Smooth muscle cell (in vitro differentiated cells): ENCODE measurements at regions not wholly inside any gene's neighbourhood (a gene's known extent, or its start where the extent isn't known, plus 50 kb on each side); places are given as distances from the start of the nearest gene placed in this dataset.

Experiments used
- DNase-seq: peaks from one replicate; lab custom pipeline; 2025; ENCODE audit not compliant: unreplicated experiment; lab: John Stamatoyannopoulos, UW
- H2AFZ ChIP-seq: fragments of 200-600 bp; sonication (generic); 2 replicates; pipeline ENCODE4 v1.6.0; 2016; ENCODE audit warnings: antibody characterized with exemption, low read depth, mild to moderate bottlenecking
- H3F3A ChIP-seq: fragments of 200-600 bp; sonication (generic); 2 replicates; pipeline ENCODE4 v1.6.0; 2017; ENCODE audit warnings: antibody characterized with exemption, low read depth
- H3K27ac ChIP-seq: fragments of 200-600 bp; sonication (generic); 2 replicates; pipeline ENCODE4 v1.5.1; 2016; ENCODE audit warnings: low read depth, mild to moderate bottlenecking
- H3K27me3 ChIP-seq: fragments of 200-600 bp; sonication (generic); 2 replicates; pipeline ENCODE4 v1.6.1; 2016; ENCODE audit warnings: low read depth, mild to moderate bottlenecking
- H3K36me3 ChIP-seq: fragments of 200-600 bp; sonication (generic); 2 replicates; pipeline ENCODE4 v1.5.1; 2016; ENCODE audit warnings: low read depth
- H3K4me1 ChIP-seq: fragments of 200-600 bp; sonication (generic); 2 replicates; pipeline ENCODE4 v1.5.1; 2016; ENCODE audit warnings: low read depth
- H3K4me2 ChIP-seq: fragments of 200-600 bp; sonication (generic); 2 replicates; pipeline ENCODE4 v1.6.0; 2016; ENCODE audit warnings: mild to moderate bottlenecking
- H3K4me3 ChIP-seq: fragments of 200-600 bp; sonication (generic); 2 replicates; pipeline ENCODE4 v1.5.1; 2016; ENCODE audit warnings: mild to moderate bottlenecking
- H3K79me2 ChIP-seq: fragments of 200-600 bp; sonication (generic); 2 replicates; pipeline ENCODE4 v1.6.0; 2016; ENCODE audit warnings: low read depth, mild to moderate bottlenecking
- H3K9ac ChIP-seq: fragments of 200-600 bp; sonication (generic); 2 replicates; pipeline ENCODE4 v1.6.0; 2016; ENCODE audit warnings: low read depth
- H3K9me3 ChIP-seq: fragments of 200-600 bp; sonication (generic); replicated peaks from 2 replicates; pipeline ENCODE4 v1.5.1; 2016; ENCODE audit warnings: low read depth
- H4K20me1 ChIP-seq: fragments of 200-600 bp; sonication (generic); 2 replicates; pipeline ENCODE4 v1.6.0; 2016; ENCODE audit warnings: low read depth
- CTCF ChIP-seq: fragments of 200-600 bp; sonication (generic); IDR thresholded peaks from 2 replicates; pipeline ENCODE4 v1.5.1; 2017; ENCODE audit warnings: borderline replicate concordance, mild to moderate bottlenecking, antibody characterized with exemption; ENCODE audit not compliant: insufficient read depth, poor library complexity, severe bottlenecking
- WGBS: methylation state at CpG from one replicate; pipeline ENCODE4 v1.1.7; 2016; ENCODE audit warnings: low lambda C conversion rate; 5-methylcytosine and 5-hydroxymethylcytosine counted together

GRCh38 chr6:12522347-12522746 lies 194.2 kb upstream of the PHACTR1 start:
- H2AFZ ChIP-seq: no peak overlapping the region
- H3K36me3 ChIP-seq: no peaks in the 10 kb centered on the region
- no peak for DNase-seq
- no peaks in the 10 kb centered on the region for H3K9me3 ChIP-seq
- H3K4me3 ChIP-seq: no peak overlapping the region
- H3K9ac ChIP-seq: no peak overlapping the region
- WGBS: 30% methylated on average over 1 of the region's 1 CpG
- H3F3A ChIP-seq: no peaks in the 10 kb centered on the region
- no peaks in the 10 kb centered on the region for H3K4me1 ChIP-seq
- H3K79me2 ChIP-seq: no peaks in the 10 kb centered on the region
- no peak overlapping the region for H3K27ac ChIP-seq
- no peak for TF ChIP-seq CTCF
- H3K27me3 ChIP-seq: no peaks in the 10 kb centered on the region
- H4K20me1 ChIP-seq: no peaks in the 10 kb centered on the region
- no peak overlapping the region for H3K4me2 ChIP-seq

GRCh38 chr6:12523726-12524125 lies 192.8 kb upstream of the PHACTR1 start:
- peaks cover 8% of the 10 kb centered on the region for H3K4me1 ChIP-seq
- H3K9me3 ChIP-seq: no peaks in the 10 kb centered on the region
- WGBS: 89% methylated on average over 1 of the region's 1 CpG
- no peak for DNase-seq
- H3K36me3 ChIP-seq: no peaks in the 10 kb centered on the region
- TF ChIP-seq CTCF: no peak
- no peaks in the 10 kb centered on the region for H3K79me2 ChIP-seq
- no peaks in the 10 kb centered on the region for H3F3A ChIP-seq
- H3K27me3 ChIP-seq: peaks cover 2% of the 10 kb centered on the region
- no peak overlapping the region for H3K4me3 ChIP-seq
- H3K4me2 ChIP-seq: no peak overlapping the region
- H2AFZ ChIP-seq: no peak overlapping the region
- no peak overlapping the region for H3K9ac ChIP-seq
- no peak overlapping the region for H3K27ac ChIP-seq
- no peaks in the 10 kb centered on the region for H4K20me1 ChIP-seq

GRCh38 chr6:12525276-12525675 lies 191.3 kb upstream of the PHACTR1 start:
- DNase-seq: no peak
- no peaks in the 10 kb centered on the region for H3K36me3 ChIP-seq
- no peak overlapping the region for H3K9ac ChIP-seq
- no peak overlapping the region for H3K4me3 ChIP-seq
- H3K27ac ChIP-seq: no peak overlapping the region
- peaks cover 14% of the 10 kb centered on the region for H3K27me3 ChIP-seq
- H3F3A ChIP-seq: no peaks in the 10 kb centered on the region
- WGBS: 79% methylated on average over 3 of the region's 3 CpGs
- H3K4me1 ChIP-seq: peaks cover 12% of the 10 kb centered on the region
- no peaks in the 10 kb centered on the region for H3K79me2 ChIP-seq
- H3K4me2 ChIP-seq: no peak overlapping the region
- no peak overlapping the region for H2AFZ ChIP-seq
- no peaks in the 10 kb centered on the region for H3K9me3 ChIP-seq
- TF ChIP-seq CTCF: no peak
- H4K20me1 ChIP-seq: no peaks in the 10 kb centered on the region

- Histone ChIP-seq H3K4me1 (peaks cover 12% of the 10 kb centered on the region), H3K27ac (no peak overlapping the region), H2AFZ (no peak overlapping the region), H3F3A (no peaks in the 10 kb centered on the region), H4K20me1 (no peaks in the 10 kb centered on the region), H3K9me3 (no peaks in the 10 kb centered on the region), H3K4me3 (no peak overlapping the region), H3K4me2 (no peak overlapping the region), H3K79me2 (no peaks in the 10 kb centered on the region), H3K36me3 (no peaks in the 10 kb centered on the region), H3K27me3 (peaks cover 22% of the 10 kb centered on the region), H3K9ac (no peak overlapping the region)
- 87% methylated on average over 2 of the region's 2 CpGs for WGBS
- no peak for TF ChIP-seq CTCF
- no peak for DNase-seq
Observed at GRCh38 chr6:12527339-12527738, 189.2 kb upstream of the PHACTR1 start.
